K562 (cell line): ENCODE measurements at regions not wholly inside any gene's neighbourhood (a gene's known extent, or its start where the extent isn't known, plus 50 kb on each side); places are given as distances from the start of the nearest gene placed in this dataset.

Source experiments
- ARNT ChIP-seq, 2 experiments: fragments of 450-650 bp; IDR thresholded peaks; 2 replicates each; pipeline ENCODE4 v1.6.1; 2016; ENCODE audit warnings: mild to moderate bottlenecking in 1 of 2
- ATF7 ChIP-seq: fragments of 450-650 bp; IDR thresholded peaks from 2 replicates; pipeline ENCODE4 v1.7.1; 2014; ENCODE audit warnings: mild to moderate bottlenecking, moderate library complexity
- BRD9 ChIP-seq: fragments of 450-650 bp; IDR thresholded peaks from 2 replicates; pipeline ENCODE4 v1.6.1; 2018; ENCODE audit warnings: low read depth; ENCODE audit not compliant: partially characterized antibody
- C11orf30 ChIP-seq: fragments of 450-650 bp; IDR thresholded peaks from 2 replicates; pipeline ENCODE4 v1.6.1; 2016; ENCODE audit warnings: low read depth, mild to moderate bottlenecking
- ERF ChIP-seq: fragments of 450-650 bp; formaldehyde crosslinking; IDR thresholded peaks from 2 replicates; pipeline ENCODE4 v1.4.0; 2020; ENCODE audit warnings: mild to moderate bottlenecking, mixed read lengths
- JUND ChIP-seq, 2 experiments: IDR thresholded peaks; 2 replicates in 1 of 2; 3 replicates in 1 of 2; pipeline ENCODE4 v1.6.1; 2011; ENCODE audit warnings: borderline replicate concordance in 2 of 2, low read depth in 2 of 2, low read length in 2 of 2, improper control_type of control experiment in 1 of 2, missing biosample characterization in 1 of 2, missing genetic modification characterization in 1 of 2, missing genetic modification reagents in 1 of 2
- MXI1 ChIP-seq: IDR thresholded peaks from 2 replicates; pipeline ENCODE4 v1.6.1; 2011; ENCODE audit warnings: low read depth, mild to moderate bottlenecking, improper control_type of control experiment, low read length
- NCOR1 ChIP-seq: fragments of 450-650 bp; IDR thresholded peaks from 2 replicates; pipeline ENCODE4 v1.6.1; 2016; ENCODE audit warnings: mild to moderate bottlenecking, moderate library complexity
- SRF ChIP-seq, 2 experiments: fragments of 250-450, 450-650 bp in 1 of 2; sonication (Bioruptor Pico) in 1 of 2; sonication (generic) in 1 of 2; formaldehyde crosslinking; IDR thresholded peaks; 2 replicates each; pipeline versions ENCODE4 v1.5.0 to v1.5.1; 2020 to 2022; ENCODE audit warnings: mild to moderate bottlenecking in 1 of 2, missing genetic modification reagents in 1 of 2
- SRSF1 ChIP-seq: fragments of 200-400 bp; formaldehyde crosslinking; IDR thresholded peaks from 2 replicates; pipeline ENCODE4 v1.6.1; 2017; ENCODE audit warnings: mild to moderate bottlenecking, low read depth, low read length, moderate library complexity
- TGIF2 ChIP-seq: sonication (generic); formaldehyde crosslinking; IDR thresholded peaks from 2 replicates; pipeline ENCODE4 v1.8.1; 2022; ENCODE audit warnings: mild to moderate bottlenecking, missing genetic modification reagents, moderate library complexity
- ZNF551 ChIP-seq: fragments of 250-450 bp; sonication (Bioruptor Pico); IDR thresholded peaks from 2 replicates; pipeline ENCODE4 v1.5.0; 2021; ENCODE audit warnings: mild to moderate bottlenecking, moderate library complexity
- ZZZ3 ChIP-seq: fragments of 450-650 bp; IDR thresholded peaks from 2 replicates; pipeline ENCODE4 v1.6.1; 2016; ENCODE audit warnings: antibody characterized with exemption, mild to moderate bottlenecking, moderate library complexity
- TF ChIP-seq, protein P1 (sequence below): sonication (generic); formaldehyde crosslinking; IDR thresholded peaks from 2 replicates; pipeline ENCODE4 v1.8.1; 2023; ENCODE audit warnings: missing genetic modification reagents, mild to moderate bottlenecking, borderline replicate concordance
- TF ChIP-seq, protein P2 (sequence below), 2 experiments: fragments of 450-650 bp in 1 of 2; IDR thresholded peaks; 2 replicates each; pipeline ENCODE4 v1.6.1; 2011 to 2017; ENCODE audit warnings: low read depth in 2 of 2, antibody characterized with exemption in 1 of 2, borderline replicate concordance in 1 of 2, low read length in 1 of 2, mild to moderate bottlenecking in 1 of 2, mixed read lengths in 1 of 2; ENCODE audit not compliant: control insufficient read depth in 1 of 2
- TF ChIP-seq, protein P3 (sequence below): fragments of 450-650 bp; IDR thresholded peaks from 2 replicates; pipeline ENCODE4 v1.6.1; 2018; ENCODE audit not compliant: partially characterized antibody

DNA sequence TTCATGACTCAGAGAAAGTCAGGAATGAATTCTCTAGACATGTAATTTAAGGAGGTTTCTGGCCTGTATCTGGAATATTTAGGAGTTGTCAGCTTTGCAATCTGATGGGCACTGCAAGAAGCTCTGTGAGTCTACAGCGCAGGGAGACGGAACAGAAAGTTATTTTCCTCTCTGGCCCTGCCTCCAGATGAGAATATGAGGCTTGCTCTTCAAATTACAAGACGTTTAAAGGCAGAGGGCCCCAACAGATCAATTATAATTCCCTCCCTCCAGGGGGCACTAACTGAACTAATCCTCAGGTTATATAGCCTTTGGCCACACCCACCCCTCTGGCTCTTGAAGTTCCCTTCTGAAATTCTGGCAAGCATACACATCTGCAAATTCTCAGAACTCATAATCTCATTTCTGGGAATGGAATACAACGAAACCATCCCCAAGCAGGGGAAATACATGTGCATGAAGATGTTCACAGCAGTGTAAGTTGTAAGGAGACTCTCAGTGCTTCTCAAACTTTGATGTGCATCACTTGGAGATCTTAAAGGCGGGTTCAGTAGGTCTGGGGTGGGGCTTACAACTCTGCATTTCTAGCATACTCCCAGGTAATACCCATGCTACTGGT lies 307.6 kb downstream of the CWC27 start (continued):
- TF ChIP-seq SRSF1 = no peak
- no peak for TF ChIP-seq ZNF551 (CRISPR knock-in tag)
- peak; percentile 45; the same call in 1 of the 2 replicates for TF ChIP-seq JUND (IDR thresholded peaks at IDR 0.05; ENCODE audit: borderline replicate concordance, low read depth, low read length)
- TF ChIP-seq JUND (tag; IDR thresholded peaks at IDR 0.05; ENCODE audit: borderline replicate concordance, low read depth, low read length) = peak; percentile 40; the same call in 1 of the 3 replicates
- TF ChIP-seq, protein P1, sequence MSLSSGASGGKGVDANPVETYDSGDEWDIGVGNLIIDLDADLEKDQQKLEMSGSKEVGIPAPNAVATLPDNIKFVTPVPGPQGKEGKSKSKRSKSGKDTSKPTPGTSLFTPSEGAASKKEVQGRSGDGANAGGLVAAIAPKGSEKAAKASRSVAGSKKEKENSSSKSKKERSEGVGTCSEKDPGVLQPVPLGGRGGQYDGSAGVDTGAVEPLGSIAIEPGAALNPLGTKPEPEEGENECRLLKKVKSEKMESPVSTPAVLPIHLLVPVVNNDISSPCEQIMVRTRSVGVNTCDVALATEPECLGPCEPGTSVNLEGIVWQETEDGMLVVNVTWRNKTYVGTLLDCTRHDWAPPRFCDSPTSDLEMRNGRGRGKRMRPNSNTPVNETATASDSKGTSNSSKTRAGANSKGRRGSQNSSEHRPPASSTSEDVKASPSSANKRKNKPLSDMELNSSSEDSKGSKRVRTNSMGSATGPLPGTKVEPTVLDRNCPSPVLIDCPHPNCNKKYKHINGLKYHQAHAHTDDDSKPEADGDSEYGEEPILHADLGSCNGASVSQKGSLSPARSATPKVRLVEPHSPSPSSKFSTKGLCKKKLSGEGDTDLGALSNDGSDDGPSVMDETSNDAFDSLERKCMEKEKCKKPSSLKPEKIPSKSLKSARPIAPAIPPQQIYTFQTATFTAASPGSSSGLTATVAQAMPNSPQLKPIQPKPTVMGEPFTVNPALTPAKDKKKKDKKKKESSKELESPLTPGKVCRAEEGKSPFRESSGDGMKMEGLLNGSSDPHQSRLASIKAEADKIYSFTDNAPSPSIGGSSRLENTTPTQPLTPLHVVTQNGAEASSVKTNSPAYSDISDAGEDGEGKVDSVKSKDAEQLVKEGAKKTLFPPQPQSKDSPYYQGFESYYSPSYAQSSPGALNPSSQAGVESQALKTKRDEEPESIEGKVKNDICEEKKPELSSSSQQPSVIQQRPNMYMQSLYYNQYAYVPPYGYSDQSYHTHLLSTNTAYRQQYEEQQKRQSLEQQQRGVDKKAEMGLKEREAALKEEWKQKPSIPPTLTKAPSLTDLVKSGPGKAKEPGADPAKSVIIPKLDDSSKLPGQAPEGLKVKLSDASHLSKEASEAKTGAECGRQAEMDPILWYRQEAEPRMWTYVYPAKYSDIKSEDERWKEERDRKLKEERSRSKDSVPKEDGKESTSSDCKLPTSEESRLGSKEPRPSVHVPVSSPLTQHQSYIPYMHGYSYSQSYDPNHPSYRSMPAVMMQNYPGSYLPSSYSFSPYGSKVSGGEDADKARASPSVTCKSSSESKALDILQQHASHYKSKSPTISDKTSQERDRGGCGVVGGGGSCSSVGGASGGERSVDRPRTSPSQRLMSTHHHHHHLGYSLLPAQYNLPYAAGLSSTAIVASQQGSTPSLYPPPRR (CRISPR knock-in tag) = no peak
- TF ChIP-seq, protein P2, sequence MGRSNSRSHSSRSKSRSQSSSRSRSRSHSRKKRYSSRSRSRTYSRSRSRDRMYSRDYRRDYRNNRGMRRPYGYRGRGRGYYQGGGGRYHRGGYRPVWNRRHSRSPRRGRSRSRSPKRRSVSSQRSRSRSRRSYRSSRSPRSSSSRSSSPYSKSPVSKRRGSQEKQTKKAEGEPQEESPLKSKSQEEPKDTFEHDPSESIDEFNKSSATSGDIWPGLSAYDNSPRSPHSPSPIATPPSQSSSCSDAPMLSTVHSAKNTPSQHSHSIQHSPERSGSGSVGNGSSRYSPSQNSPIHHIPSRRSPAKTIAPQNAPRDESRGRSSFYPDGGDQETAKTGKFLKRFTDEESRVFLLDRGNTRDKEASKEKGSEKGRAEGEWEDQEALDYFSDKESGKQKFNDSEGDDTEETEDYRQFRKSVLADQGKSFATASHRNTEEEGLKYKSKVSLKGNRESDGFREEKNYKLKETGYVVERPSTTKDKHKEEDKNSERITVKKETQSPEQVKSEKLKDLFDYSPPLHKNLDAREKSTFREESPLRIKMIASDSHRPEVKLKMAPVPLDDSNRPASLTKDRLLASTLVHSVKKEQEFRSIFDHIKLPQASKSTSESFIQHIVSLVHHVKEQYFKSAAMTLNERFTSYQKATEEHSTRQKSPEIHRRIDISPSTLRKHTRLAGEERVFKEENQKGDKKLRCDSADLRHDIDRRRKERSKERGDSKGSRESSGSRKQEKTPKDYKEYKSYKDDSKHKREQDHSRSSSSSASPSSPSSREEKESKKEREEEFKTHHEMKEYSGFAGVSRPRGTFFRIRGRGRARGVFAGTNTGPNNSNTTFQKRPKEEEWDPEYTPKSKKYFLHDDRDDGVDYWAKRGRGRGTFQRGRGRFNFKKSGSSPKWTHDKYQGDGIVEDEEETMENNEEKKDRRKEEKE (IDR thresholded peaks at IDR 0.05; ENCODE audit: borderline replicate concordance in 1 of 2, control insufficient read depth in 1 of 2, low read depth in 2 of 2, low read length in 1 of 2) = no peak
- TF ChIP-seq ATF7 = peak; percentile 69; the same call in 1 of the 2 replicates
- TF ChIP-seq NCOR1 = peak; percentile 58
- no peak for TF ChIP-seq MXI1
- TF ChIP-seq SRF (CRISPR knock-in tag; IDR thresholded peaks at IDR 0.05) = 0 out of 4 replicates have a peak, but pooled peaks of 1 of the 2 experiments have one; percentile 32
- TF ChIP-seq C11orf30 = no peak
- no peak for TF ChIP-seq ERF (CRISPR knock-in tag)
- TF ChIP-seq ZZZ3 = no peak
- TF ChIP-seq TGIF2 (CRISPR knock-in tag) = no peak
- TF ChIP-seq ARNT (IDR thresholded peaks at IDR 0.05) = 0 out of 4 replicates have a peak, but pooled peaks have one; percentile 65 to 69
- TF ChIP-seq, protein P3, sequence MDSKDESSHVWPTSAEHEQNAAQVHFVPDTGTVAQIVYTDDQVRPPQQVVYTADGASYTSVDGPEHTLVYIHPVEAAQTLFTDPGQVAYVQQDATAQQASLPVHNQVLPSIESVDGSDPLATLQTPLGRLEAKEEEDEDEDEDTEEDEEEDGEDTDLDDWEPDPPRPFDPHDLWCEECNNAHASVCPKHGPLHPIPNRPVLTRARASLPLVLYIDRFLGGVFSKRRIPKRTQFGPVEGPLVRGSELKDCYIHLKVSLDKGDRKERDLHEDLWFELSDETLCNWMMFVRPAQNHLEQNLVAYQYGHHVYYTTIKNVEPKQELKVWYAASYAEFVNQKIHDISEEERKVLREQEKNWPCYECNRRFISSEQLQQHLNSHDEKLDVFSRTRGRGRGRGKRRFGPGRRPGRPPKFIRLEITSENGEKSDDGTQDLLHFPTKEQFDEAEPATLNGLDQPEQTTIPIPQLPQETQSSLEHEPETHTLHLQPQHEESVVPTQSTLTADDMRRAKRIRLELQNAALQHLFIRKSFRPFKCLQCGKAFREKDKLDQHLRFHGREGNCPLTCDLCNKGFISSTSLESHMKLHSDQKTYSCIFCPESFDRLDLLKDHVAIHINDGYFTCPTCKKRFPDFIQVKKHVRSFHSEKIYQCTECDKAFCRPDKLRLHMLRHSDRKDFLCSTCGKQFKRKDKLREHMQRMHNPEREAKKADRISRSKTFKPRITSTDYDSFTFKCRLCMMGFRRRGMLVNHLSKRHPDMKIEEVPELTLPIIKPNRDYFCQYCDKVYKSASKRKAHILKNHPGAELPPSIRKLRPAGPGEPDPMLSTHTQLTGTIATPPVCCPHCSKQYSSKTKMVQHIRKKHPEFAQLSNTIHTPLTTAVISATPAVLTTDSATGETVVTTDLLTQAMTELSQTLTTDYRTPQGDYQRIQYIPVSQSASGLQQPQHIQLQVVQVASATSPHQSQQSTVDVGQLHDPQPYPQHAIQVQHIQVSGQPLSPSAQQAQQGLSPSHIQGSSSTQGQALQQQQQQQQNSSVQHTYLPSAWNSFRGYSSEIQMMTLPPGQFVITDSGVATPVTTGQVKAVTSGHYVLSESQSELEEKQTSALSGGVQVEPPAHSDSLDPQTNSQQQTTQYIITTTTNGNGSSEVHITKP = peak; percentile 80
- no peak for TF ChIP-seq BRD9
